ENCODE measurements at regions not wholly inside any gene's neighbourhood (a gene's known extent, or its start where the extent isn't known, plus 50 kb on each side); places are given as distances from the start of the nearest gene placed in this dataset.
"Not testable (repeated sequence)": the region's sequence is repeated elsewhere in the genome, so short reads cannot be mapped to it uniquely, and the experiment has no call there.

- no peak for DNase-seq
Measured at GRCh38 chr17:71085238-71086033, 916.1 kb downstream of the KCNJ2 start.

- no peak for DNase-seq
Measured at GRCh38 chr17:71089431-71089830, 920.1 kb downstream of the KCNJ2 start.

- DNase-seq: no peak
Measured at GRCh38 chr17:71098071-71098470, 928.7 kb downstream of the KCNJ2 start.

GRCh38 chr17:71099003-71099714 is 929.8 kb downstream of the KCNJ2 start:
- DNase-seq: no peak

GRCh38 chr17:71102777-71103176 is 933.4 kb downstream of the KCNJ2 start:
- no peak for DNase-seq

GRCh38 chr17:71104225-71104624 is 934.9 kb downstream of the KCNJ2 start:
- DNase-seq: no peak

GRCh38 chr17:71106056-71106455 is 936.7 kb downstream of the KCNJ2 start:
- not testable (repeated sequence) for DNase-seq

- no peak for DNase-seq
Measured at GRCh38 chr17:71107136-71107535, 937.8 kb downstream of the KCNJ2 start.

GRCh38 chr17:71109697-71110096 is 940.4 kb downstream of the KCNJ2 start:
- no peak for DNase-seq

GRCh38 chr17:71110326-71110725 is 941.0 kb downstream of the KCNJ2 start:
- no peak for DNase-seq

GRCh38 chr17:71111460-71111859 is 942.1 kb downstream of the KCNJ2 start:
- no peak for DNase-seq

GRCh38 chr17:71111934-71112333 is 942.6 kb downstream of the KCNJ2 start:
- peak; percentile 3 for DNase-seq

GRCh38 chr17:71113347-71113746 is 944.0 kb downstream of the KCNJ2 start:
- no peak for DNase-seq

GRCh38 chr17:71114911-71115668 is 945.8 kb downstream of the KCNJ2 start:
- DNase-seq: no peak

- no peak for DNase-seq
Measured at GRCh38 chr17:71115669-71115972, 946.3 kb downstream of the KCNJ2 start.

- no peak for DNase-seq
Measured at GRCh38 chr17:71117466-71117865, 948.1 kb downstream of the KCNJ2 start.

GRCh38 chr17:71118039-71118438 is 948.7 kb downstream of the KCNJ2 start:
- peak; percentile 17 for DNase-seq

GRCh38 chr17:71127416-71127815 is 958.1 kb downstream of the KCNJ2 start:
- DNase-seq: no peak

- DNase-seq: no peak
Measured at GRCh38 chr17:71142333-71142732, 973.0 kb downstream of the KCNJ2 start.

GRCh38 chr17:71145486-71145885 is 975.3 kb upstream of the SOX9 start:
- DNase-seq: no peak

- DNase-seq: no peak
Measured at GRCh38 chr17:71147906-71148305, 972.9 kb upstream of the SOX9 start.

- no peak for DNase-seq
Measured at GRCh38 chr17:71149607-71150006, 971.2 kb upstream of the SOX9 start.

- no peak for DNase-seq
Measured at GRCh38 chr17:71157297-71157696, 963.5 kb upstream of the SOX9 start.
